HG02759 (cell line): ENCODE measurements at regions not wholly inside any gene's neighbourhood (a gene's known extent, or its start where the extent isn't known, plus 50 kb on each side); places are given as distances from the start of the nearest gene placed in this dataset.

Experiments used
- ATAC-seq: cut with Tn5 transposase; IDR thresholded peaks from one replicate; pipeline ENCODE4 v1.9.1; 2021; ENCODE audit warnings: mild to moderate bottlenecking, moderate library complexity; ENCODE audit not compliant: unreplicated experiment

GRCh38 chr6:140046016-140046632, 671.7 kb upstream of the CITED2 start:
- ATAC-seq, result no peak

DNA sequence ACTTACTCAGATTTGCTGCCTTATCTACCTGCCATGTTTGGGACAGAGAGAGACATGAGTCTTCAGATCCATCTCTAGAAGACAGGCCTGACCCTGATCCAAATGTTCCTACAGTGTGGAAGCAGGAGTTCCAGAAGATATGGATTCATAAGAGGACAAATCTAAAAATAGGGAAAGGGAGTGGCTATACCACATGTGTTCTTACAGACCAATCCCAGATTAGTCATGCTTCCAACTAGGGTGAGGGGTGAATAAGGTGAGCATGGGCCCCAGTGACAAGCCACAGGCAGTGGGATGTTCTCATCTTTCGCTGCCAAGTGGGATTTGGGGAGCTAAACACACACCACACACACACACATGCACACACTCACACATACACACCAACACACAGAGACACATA, 670.7 kb upstream of the CITED2 start:
- no peak for ATAC-seq

- ATAC-seq, result no peak
These were observed 670.2 kb upstream of the CITED2 start for GRCh38 chr6:140044626-140045025.

GRCh38 chr6:140043762-140044378, 669.4 kb upstream of the CITED2 start:
- ATAC-seq, result no peak

DNA sequence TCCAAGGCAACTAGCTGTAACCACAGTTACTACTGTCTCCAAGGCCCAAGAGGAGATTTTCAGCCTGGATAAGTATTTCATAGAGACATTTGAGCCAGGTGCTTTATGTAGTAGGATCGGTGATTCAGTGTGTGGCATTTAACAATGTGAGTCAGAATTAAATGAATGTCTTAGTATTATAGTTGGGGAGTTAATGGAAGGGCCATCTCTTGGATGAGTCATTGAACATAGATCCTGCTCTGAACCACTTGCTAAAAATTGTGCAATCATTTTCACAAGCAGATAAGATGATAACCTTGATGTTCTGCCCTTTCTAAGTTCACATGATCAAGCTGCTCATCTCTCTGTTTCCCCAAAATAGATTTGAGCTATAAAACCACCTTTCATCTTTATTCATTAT, 668.9 kb upstream of the CITED2 start:
- no peak for ATAC-seq

DNA sequence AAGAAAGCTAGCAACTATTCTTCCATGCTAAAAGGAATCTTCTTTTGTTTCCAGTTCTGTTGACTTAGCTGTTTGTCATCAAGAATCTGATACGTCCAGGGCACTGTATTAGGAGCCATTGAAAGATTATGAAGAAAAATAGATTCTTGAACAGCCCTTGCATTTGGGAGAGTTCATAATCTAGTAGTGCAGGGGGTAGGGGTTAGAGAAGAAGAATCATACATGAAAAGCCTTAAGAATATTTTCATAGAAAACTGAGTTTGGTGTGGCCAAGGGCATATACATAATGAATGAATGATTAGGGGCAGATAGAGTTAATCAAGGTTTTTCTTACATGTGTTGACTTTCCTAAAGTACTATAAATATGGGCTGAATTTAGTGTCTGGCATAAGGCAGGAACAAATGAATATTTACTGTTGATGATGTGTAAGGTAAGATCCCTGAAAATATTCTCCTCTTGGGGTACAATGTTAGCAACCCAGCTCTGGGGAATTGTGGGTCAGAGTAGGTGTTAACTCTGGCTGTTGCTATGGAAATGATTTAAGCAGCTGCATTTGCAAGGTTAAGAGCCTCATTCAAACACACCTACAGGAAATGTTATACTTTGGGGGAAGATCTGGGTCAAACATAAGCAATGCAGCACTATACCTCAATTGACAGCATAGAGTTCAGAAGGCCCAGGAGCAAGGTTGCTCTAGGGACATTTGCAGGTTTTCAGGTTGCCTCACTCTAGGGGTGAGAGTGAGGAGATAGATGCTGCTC, 667.3 kb upstream of the CITED2 start:
- no peak for ATAC-seq

DNA sequence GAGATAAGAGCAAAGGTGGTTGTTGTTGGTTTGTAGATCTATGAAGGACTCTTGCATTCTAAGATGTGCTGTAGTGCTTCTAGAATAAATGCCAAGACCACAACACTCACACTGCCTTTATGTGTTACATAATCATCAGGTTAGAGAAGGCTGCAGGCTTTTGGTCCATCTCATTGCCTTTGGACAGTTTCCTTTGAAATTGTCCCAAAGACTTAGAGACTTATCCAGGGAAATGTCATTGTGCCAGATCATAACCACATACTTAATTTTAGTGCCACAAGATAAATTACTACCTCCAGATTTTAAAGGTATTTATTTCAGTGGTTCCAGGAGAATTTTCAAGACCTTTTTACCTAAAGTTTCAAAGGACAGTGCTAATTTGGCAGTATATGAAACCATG, 666.6 kb upstream of the CITED2 start:
- no peak for ATAC-seq

- ATAC-seq, result no peak
These were observed 665.9 kb upstream of the CITED2 start for GRCh38 chr6:140040396-140040795.

DNA sequence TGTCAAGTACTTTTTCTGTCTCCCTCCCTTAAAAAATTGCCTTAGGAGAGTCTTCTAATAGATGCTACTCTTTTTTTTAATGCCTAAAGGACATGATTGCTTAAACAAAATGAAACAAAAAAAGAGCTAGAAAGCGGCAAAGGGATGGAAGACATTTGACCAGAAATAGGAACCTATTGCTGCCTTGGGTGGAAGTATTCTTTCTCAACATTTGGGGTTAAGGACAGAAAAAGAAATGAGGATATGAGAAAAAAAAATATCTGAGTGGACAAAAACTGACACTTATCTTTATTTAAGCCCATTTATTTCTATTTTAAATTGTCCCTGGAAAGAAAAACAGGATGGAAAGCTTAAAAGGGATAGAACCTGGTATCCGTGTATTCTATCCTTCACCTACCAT, 664.9 kb upstream of the CITED2 start:
- ATAC-seq, result no peak

DNA sequence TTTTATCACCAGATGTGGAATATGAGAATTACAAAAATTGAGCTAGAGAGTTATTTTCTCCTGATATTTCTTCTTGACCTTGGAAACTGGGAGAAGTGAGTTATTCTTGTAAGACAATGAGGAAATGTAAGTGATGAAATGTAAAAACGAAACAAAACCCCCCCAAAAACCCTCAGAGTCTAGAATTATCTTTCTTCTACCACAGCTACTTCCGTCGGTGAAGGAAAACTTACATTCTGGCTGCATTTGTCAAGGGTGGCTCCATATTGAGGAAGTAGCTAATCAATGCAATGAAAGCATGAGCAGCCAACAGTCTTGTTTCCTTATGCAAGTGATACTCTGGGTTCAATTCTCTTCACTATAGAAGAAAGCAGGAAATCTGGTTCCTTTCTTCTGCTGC, 661.7 kb upstream of the CITED2 start:
- no peak for ATAC-seq

DNA sequence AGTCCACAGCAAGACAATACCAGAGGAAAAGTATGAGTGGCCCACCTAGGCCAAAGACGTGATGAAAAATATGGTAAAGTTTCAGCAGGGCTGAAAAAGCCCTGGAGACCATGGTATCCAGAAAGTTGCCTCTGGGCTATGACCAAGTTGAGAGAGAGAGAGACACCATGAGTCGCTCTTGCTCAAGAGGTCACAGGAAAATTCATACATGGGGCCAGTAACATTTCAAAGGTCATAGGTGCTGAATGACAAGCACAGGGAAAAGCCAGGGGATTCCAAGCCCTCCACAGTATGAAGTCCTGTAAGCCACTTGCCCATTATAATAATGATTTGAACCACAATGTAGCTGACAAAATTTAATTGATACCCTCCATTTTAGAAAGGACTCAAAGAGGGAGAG, 657.7 kb upstream of the CITED2 start:
- ATAC-seq, result no peak

DNA sequence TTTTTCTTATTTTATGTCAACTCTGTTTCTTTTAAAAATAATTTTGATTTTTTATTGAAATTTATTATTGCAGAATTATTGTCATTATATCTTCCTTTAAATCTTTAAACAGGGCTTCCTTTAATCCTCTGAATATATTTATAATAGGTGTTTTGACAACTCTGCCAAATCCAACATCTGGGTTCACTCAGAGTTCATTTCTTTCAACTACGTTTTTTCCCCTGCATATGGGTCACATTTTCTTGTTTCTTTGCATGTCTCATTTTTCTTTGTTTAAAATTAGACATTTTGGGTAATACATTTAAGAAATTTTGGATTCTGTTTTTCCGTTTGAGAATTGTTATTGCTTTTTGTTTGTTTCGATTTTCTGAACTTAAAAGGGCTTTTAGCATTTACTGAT, 655.1 kb upstream of the CITED2 start:
- ATAC-seq, result no peak

GRCh38 chr6:140027219-140027618, 652.8 kb upstream of the CITED2 start:
- no peak for ATAC-seq

DNA sequence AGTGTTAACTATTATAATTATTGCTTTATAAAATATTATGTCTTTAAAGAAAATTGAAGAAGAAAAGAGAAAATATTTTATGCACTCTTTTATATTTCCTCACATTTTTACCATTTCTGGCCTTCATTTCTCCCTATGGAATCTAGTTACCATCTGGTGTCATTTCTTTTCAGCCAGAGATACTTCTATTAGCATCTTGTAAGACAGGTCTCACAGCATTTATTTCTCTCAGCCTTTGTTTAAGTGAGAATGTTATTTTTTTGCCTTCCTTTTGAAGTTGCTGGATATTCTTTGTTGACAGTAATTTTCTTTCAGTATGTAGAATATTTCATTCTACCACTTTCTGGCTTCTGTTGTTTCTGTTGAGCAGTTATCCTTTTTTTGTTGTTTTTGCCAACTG, 652.1 kb upstream of the CITED2 start:
- ATAC-seq, result no peak

GRCh38 chr6:140025171-140025570, 650.7 kb upstream of the CITED2 start:
- ATAC-seq, result no peak

- ATAC-seq, result no peak
These were observed 645.9 kb upstream of the CITED2 start for GRCh38 chr6:140020207-140020791.

DNA sequence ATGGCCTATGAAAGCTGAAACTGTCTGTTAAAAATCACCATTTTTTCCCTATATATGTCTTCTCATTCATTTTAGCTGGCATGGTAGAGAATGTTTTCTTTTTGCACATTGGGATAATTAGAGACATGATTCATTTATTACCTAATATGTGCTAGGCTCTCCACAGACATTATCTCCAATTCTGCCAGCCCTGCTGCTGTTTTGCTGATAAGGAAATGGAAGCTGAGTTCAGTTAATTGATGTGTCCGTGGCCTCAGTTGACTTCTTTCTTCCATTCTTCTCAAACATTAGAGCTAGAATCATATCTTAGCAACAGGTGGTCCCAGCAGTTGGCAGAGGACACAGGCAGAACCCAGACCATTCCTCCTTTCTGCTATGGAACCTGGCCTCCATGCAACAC, 644.1 kb upstream of the CITED2 start:
- no peak for ATAC-seq

- ATAC-seq, result no peak
These were observed 643.0 kb upstream of the CITED2 start for GRCh38 chr6:140017470-140017869.

DNA sequence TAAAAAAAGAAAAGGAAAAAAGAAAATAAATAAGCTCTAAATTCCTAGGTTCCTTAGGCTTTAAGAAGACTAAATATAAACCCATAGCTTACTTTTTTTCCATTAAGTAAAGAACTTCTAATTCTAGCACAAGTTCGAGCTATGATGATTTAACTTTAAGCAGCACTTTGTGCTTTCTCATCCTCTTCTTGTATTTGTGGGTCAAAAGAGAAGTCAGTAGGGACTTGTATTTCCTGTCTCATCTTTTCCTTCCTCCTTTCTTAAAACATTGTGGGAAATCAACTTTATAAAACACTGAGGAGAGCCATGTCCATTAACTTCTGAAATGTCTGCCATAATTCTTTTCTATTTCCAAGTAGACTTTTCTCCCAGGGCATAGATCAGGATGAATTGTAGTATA, 637.7 kb upstream of the CITED2 start:
- ATAC-seq, result no peak

DNA sequence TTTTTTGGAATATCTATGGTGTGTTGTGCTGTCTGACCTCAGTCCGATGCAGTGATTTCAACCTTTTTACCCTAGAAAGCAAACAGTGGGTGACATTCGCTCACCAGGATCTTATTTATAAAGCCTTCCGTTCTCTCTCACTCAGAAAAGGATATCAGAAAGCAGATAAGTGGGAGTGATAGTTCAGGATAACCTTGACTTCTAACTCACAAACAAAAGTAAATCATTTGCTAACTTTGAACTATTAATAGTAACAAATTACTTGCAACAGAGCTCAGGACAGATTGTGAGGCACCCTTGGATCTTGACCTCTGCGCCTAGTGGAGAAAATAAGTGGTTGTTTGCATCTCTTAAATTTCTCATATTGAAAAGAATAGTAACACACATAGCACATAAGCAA, 637.1 kb upstream of the CITED2 start:
- ATAC-seq, result no peak

- ATAC-seq, result no peak
These were observed 634.8 kb upstream of the CITED2 start for GRCh38 chr6:140009286-140009685.

- ATAC-seq, result no peak
These were observed 633.1 kb upstream of the CITED2 start for GRCh38 chr6:140007525-140007924.
